ENCODE measurements at regions not wholly inside any gene's neighbourhood (a gene's known extent, or its start where the extent isn't known, plus 50 kb on each side); places are given as distances from the start of the nearest gene placed in this dataset.

DNA sequence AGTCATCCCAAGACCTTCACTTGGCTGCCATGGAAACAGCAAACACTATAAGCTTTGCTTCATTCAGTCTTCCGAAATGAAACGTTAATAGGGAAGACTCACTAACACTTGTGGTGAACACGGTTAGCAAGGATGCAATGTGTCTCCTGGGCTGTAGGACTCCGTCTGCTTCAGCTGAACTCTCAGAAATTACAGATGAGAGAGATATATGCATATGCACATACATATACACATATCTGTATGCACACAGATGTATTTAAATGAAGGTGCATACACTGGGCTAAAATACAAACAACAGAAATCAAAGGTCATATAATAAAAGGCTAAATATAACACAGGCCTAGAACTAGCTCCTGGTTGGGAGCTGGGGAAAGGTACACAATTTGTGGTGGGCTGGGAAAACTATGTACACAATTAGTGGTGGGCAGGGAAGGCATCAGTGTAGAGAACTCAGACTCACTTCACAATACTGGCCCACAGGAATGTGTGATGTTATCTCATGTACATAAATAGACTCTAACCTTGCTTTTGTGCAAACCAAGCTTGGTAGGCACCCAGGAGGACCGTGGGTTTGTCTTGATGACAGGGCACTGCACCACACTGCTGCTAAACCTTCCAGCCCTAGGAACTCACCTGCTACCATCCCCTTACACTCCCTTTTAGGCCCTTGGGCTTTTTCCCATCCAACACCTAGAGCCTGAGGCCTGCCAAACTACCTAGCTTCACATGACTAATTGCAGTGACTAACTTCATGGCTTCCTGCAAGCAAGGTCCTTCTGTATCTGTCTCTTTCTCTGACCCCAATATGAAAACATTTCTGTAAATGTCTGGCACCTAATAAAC lies 873.1 kb downstream of the NSUN3 start:
- H3K4me3 ChIP-seq (ENCODE audit: control insufficient read depth in 2 of 3, extremely low read depth in 1 of 3, insufficient read depth in 2 of 3, low read depth in 1 of 3, low read length in 3 of 3) = no peak overlapping the region
- no peaks in the 10 kb centered on the region for H4K20me1 ChIP-seq (ENCODE audit: control insufficient read depth, extremely low read depth, insufficient read depth, low read length)
- FAIRE-seq (no peak), DNase-seq (ENCODE audit: low read depth, low spot score) (no peak)
- no peaks in the 10 kb centered on the region for H3K27me3 ChIP-seq (ENCODE audit: control insufficient read depth, extremely low read depth, insufficient read depth, low read length)
- TF ChIP-seq, protein P1, sequence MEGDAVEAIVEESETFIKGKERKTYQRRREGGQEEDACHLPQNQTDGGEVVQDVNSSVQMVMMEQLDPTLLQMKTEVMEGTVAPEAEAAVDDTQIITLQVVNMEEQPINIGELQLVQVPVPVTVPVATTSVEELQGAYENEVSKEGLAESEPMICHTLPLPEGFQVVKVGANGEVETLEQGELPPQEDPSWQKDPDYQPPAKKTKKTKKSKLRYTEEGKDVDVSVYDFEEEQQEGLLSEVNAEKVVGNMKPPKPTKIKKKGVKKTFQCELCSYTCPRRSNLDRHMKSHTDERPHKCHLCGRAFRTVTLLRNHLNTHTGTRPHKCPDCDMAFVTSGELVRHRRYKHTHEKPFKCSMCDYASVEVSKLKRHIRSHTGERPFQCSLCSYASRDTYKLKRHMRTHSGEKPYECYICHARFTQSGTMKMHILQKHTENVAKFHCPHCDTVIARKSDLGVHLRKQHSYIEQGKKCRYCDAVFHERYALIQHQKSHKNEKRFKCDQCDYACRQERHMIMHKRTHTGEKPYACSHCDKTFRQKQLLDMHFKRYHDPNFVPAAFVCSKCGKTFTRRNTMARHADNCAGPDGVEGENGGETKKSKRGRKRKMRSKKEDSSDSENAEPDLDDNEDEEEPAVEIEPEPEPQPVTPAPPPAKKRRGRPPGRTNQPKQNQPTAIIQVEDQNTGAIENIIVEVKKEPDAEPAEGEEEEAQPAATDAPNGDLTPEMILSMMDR (optimal IDR thresholded peaks at IDR 0.05 in 1 of 3, IDR thresholded peaks at IDR 0.05 in 1 of 3, conservative IDR thresholded peaks at IDR 0.05 in 1 of 3; ENCODE audit: extremely low read depth in 1 of 3, insufficient read depth in 2 of 3, low read length in 3 of 3) = no peak
- TF ChIP-seq EZH2 (IDR thresholded peaks at IDR 0.05; ENCODE audit: low read length) = no peak
- H3K4me1 ChIP-seq (ENCODE audit: control insufficient read depth, extremely low read depth, insufficient read depth, low read length) = no peaks in the 10 kb centered on the region
- dilution Hi-C loops (cut with MboI; ENCODE audit: extremely low pct_ligation_motif_present, low sequenced_read_pairs) = no loop called here
- H3K9ac ChIP-seq (ENCODE audit: control insufficient read depth, extremely low read depth, insufficient read depth, low read length) = no peak overlapping the region
- H3K9me3 ChIP-seq (ENCODE audit: control insufficient read depth, low read depth, low read length) = no peaks in the 10 kb centered on the region
- no peaks in the 10 kb centered on the region for H3K79me2 ChIP-seq (ENCODE audit: control insufficient read depth, insufficient read depth, low read length)
- no peaks in the 10 kb centered on the region for H3K9me1 ChIP-seq (ENCODE audit: control insufficient read depth, extremely low read depth, insufficient read depth, low read length)
- H2AFZ ChIP-seq (ENCODE audit: control insufficient read depth, low read length) = no peak overlapping the region
- no peaks in the 10 kb centered on the region for H3K36me3 ChIP-seq (ENCODE audit: control insufficient read depth in 2 of 2, extremely low read depth in 1 of 2, insufficient read depth in 2 of 2, low read length in 2 of 2)
- H3K4me2 ChIP-seq (ENCODE audit: control insufficient read depth, extremely low read depth, insufficient read depth, low read depth, low read length) = no peak overlapping the region
- H3K27ac ChIP-seq (ENCODE audit: control insufficient read depth, insufficient read depth, low read length) = no peak overlapping the region

- no peak overlapping the region for H3K27ac ChIP-seq (ENCODE audit: control insufficient read depth, insufficient read depth, low read length)
- no peaks in the 10 kb centered on the region for H4K20me1 ChIP-seq (ENCODE audit: control insufficient read depth, extremely low read depth, insufficient read depth, low read length)
- DNase-seq (ENCODE audit: low read depth, low spot score) = no peak
- FAIRE-seq = no peak
- no peaks in the 10 kb centered on the region for H3K79me2 ChIP-seq (ENCODE audit: control insufficient read depth, insufficient read depth, low read length)
- H2AFZ ChIP-seq (ENCODE audit: control insufficient read depth, low read length) = no peak overlapping the region
- H3K9me3 ChIP-seq (ENCODE audit: control insufficient read depth, low read depth, low read length) = no peaks in the 10 kb centered on the region
- no peak overlapping the region for H3K4me2 ChIP-seq (ENCODE audit: control insufficient read depth, extremely low read depth, insufficient read depth, low read depth, low read length)
- no peaks in the 10 kb centered on the region for H3K9me1 ChIP-seq (ENCODE audit: control insufficient read depth, extremely low read depth, insufficient read depth, low read length)
- no peaks in the 10 kb centered on the region for H3K36me3 ChIP-seq (ENCODE audit: control insufficient read depth in 2 of 2, extremely low read depth in 1 of 2, insufficient read depth in 2 of 2, low read length in 2 of 2)
- no peaks in the 10 kb centered on the region for H3K27me3 ChIP-seq (ENCODE audit: control insufficient read depth, extremely low read depth, insufficient read depth, low read length)
- TF ChIP-seq EZH2 (IDR thresholded peaks at IDR 0.05; ENCODE audit: low read length) = no peak
- TF ChIP-seq, protein P1 (optimal IDR thresholded peaks at IDR 0.05 in 1 of 3, IDR thresholded peaks at IDR 0.05 in 1 of 3, conservative IDR thresholded peaks at IDR 0.05 in 1 of 3; ENCODE audit: extremely low read depth in 1 of 3, insufficient read depth in 2 of 3, low read length in 3 of 3) = no peak
- dilution Hi-C loops (cut with MboI; ENCODE audit: extremely low pct_ligation_motif_present, low sequenced_read_pairs) = no loop called here
- H3K4me3 ChIP-seq (ENCODE audit: control insufficient read depth in 2 of 3, extremely low read depth in 1 of 3, insufficient read depth in 2 of 3, low read depth in 1 of 3, low read length in 3 of 3) = no peak overlapping the region
- no peaks in the 10 kb centered on the region for H3K4me1 ChIP-seq (ENCODE audit: control insufficient read depth, extremely low read depth, insufficient read depth, low read length)
- no peak overlapping the region for H3K9ac ChIP-seq (ENCODE audit: control insufficient read depth, extremely low read depth, insufficient read depth, low read length)
Observed at GRCh38 chr3:94937980-94938379, 875.1 kb downstream of the NSUN3 start.

Data from keratinocyte (primary cell).